ENCODE measurements at regions not wholly inside any gene's neighbourhood (a gene's known extent, or its start where the extent isn't known, plus 50 kb on each side); places are given as distances from the start of the nearest gene placed in this dataset.

DNA sequence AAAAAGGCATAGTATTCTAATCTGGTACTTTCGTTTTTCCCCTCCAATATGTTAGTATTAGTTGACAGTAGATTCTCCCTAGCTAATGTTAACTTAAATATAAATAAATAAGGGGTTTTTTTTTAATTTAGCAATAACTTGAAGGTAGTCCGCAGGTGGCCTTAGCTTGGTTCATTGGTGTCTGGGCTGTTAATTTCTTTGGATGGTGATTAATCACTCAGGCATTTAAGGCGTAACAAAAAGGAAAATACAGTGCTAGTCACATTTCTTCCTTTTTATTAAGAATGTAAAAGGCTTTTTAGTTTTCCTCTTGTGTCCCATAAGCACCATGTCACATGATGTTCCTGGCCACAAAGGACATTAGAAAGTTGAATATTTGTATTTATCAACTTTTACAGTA is 161.0 kb upstream of the POT1 start:
- Histone ChIP-seq H3K36me3 (ENCODE audit: control insufficient read depth in 1 of 2, insufficient read depth in 2 of 2, low read length in 1 of 2) (no peaks in the 10 kb centered on the region), H3K27ac (ENCODE audit: low read depth in 1 of 2, low read length in 2 of 2) (no peak overlapping the region), H3K4me3 (ENCODE audit: low read length in 2 of 2) (no peak overlapping the region), H3K27me3 (ENCODE audit: control insufficient read depth in 1 of 2, insufficient read depth in 2 of 2, low read length in 1 of 2) (no peaks in the 10 kb centered on the region), H3K9me3 (ENCODE audit: control insufficient read depth, low read length) (peaks cover 2% of the 10 kb centered on the region), H3K4me1 (ENCODE audit: control insufficient read depth in 1 of 2, insufficient read depth in 2 of 2, low read length in 2 of 2) (no peaks in the 10 kb centered on the region)
- DNase-seq (no peak), ATAC-seq (ENCODE audit: low FRiP score) (no peak)
- 51 to 63% methylated on average over 3 of the region's 3 CpGs for WGBS, 2 donors
- intact Hi-C loops (cut with DNase I): no loop called here

DNA sequence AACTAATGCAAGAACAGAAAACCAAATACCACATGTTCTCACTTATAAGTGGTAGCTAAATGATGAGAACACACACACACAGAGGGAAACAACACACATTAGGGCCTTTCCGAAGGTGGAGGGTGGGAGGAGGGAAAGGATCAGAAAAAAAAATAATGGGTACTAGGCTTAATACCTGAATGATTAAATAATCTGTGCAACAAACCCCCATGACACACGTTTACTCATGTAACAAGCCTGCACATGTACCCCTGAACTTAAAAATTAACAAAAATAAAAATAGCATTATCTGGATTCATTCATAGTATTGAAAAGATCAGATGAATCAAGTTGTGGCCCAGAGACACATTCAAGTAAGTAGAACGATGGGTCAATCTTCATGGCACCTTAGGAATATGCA is 159.5 kb upstream of the POT1 start:
- H3K27me3 ChIP-seq (ENCODE audit: control insufficient read depth in 1 of 2, insufficient read depth in 2 of 2, low read length in 1 of 2): no peaks in the 10 kb centered on the region
- no peak overlapping the region for H3K27ac ChIP-seq (ENCODE audit: low read depth in 1 of 2, low read length in 2 of 2)
- no peak for ATAC-seq (ENCODE audit: low FRiP score)
- no peak for DNase-seq
- no peak overlapping the region for H3K4me3 ChIP-seq (ENCODE audit: low read length in 2 of 2)
- H3K9me3 ChIP-seq (ENCODE audit: control insufficient read depth, low read length): no peaks in the 10 kb centered on the region
- no peaks in the 10 kb centered on the region for H3K36me3 ChIP-seq (ENCODE audit: control insufficient read depth in 1 of 2, insufficient read depth in 2 of 2, low read length in 1 of 2)
- WGBS, 2 donors: 77 to 83% methylated on average over 3 of the region's 3 CpGs
- intact Hi-C loops (cut with DNase I): no loop called here
- no peaks in the 10 kb centered on the region for H3K4me1 ChIP-seq (ENCODE audit: control insufficient read depth in 1 of 2, insufficient read depth in 2 of 2, low read length in 2 of 2)

DNA sequence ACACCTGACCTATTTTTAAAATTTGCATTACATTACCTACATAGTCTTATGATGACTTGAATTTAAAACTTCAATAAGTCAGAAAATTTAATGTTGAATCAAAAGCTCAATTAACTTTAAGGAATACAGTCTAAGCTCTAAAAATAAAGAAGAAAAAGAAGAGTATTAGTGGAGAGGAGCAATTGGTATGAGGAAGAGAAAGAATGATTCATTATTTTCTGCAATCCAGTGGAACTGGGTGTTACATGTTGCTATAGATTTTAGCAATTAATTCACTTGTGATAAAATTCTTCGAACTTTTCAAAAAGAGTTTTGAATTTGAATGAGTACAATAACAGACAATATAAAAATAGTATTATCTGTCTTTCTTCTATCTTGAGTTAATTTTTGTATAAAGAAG is 158.9 kb upstream of the POT1 start:
- no peak for ATAC-seq (ENCODE audit: low FRiP score)
- intact Hi-C loops (cut with DNase I): no loop called here
- WGBS, 2 donors: 90 to 92% methylated on average over 1 of the region's 1 CpG
- Histone ChIP-seq H3K27ac (ENCODE audit: low read depth in 1 of 2, low read length in 2 of 2) (no peak overlapping the region), H3K36me3 (ENCODE audit: control insufficient read depth in 1 of 2, insufficient read depth in 2 of 2, low read length in 1 of 2) (no peaks in the 10 kb centered on the region), H3K27me3 (ENCODE audit: control insufficient read depth in 1 of 2, insufficient read depth in 2 of 2, low read length in 1 of 2) (no peaks in the 10 kb centered on the region), H3K9me3 (ENCODE audit: control insufficient read depth, low read length) (no peaks in the 10 kb centered on the region), H3K4me3 (ENCODE audit: low read length in 2 of 2) (no peak overlapping the region), H3K4me1 (ENCODE audit: control insufficient read depth in 1 of 2, insufficient read depth in 2 of 2, low read length in 2 of 2) (no peaks in the 10 kb centered on the region)
- DNase-seq: no peak

DNA sequence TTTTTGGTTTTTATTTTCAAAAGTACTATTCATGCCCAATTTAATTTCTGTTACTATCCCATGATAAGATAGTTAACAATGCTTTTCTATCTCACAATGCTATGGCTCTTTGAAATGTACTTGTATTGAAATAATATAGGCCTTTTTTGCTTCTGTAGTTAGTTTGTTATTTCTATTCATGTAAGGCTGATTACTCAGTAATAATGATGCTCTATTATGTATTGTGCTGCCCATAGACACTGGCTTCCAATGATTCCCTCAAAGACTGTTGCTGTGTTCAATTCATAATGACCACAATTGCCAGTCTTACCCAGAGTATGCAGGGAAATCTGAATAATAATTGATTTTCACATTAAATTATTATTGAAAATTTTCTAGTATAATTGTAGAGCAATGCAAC is 155.5 kb upstream of the POT1 start:
- Histone ChIP-seq H3K9me3 (ENCODE audit: control insufficient read depth, low read length) (no peaks in the 10 kb centered on the region), H3K4me3 (ENCODE audit: low read length in 2 of 2) (no peak overlapping the region), H3K36me3 (ENCODE audit: control insufficient read depth in 1 of 2, insufficient read depth in 2 of 2, low read length in 1 of 2) (no peaks in the 10 kb centered on the region), H3K27me3 (ENCODE audit: control insufficient read depth in 1 of 2, insufficient read depth in 2 of 2, low read length in 1 of 2) (no peaks in the 10 kb centered on the region), H3K4me1 (ENCODE audit: control insufficient read depth in 1 of 2, insufficient read depth in 2 of 2, low read length in 2 of 2) (no peaks in the 10 kb centered on the region), H3K27ac (ENCODE audit: low read depth in 1 of 2, low read length in 2 of 2) (no peak overlapping the region)
- intact Hi-C loops (cut with DNase I): no loop called here
- ATAC-seq (ENCODE audit: low FRiP score) (no peak), DNase-seq (no peak)

DNA sequence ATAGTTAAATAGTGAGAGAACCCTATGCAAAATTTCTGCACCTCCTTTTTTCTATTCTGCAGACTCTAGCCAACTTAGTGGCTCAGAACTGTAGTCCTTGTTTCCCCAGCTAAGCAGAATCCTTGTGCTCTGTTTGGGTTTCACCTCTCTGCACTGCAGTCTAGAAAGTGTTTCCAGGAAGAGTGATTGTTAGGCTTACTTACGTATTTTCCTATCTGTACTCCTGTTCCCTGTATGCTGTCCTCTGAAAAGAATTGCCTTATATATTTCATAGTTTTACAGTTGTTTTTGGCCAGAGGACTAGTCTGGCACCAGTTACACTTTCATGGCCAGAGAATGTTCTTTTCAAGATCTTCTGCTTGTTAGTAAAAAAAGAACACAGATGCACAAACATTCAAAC is 154.6 kb upstream of the POT1 start:
- H3K27me3 ChIP-seq (ENCODE audit: control insufficient read depth in 1 of 2, insufficient read depth in 2 of 2, low read length in 1 of 2): no peaks in the 10 kb centered on the region
- H3K4me1 ChIP-seq (ENCODE audit: control insufficient read depth in 1 of 2, insufficient read depth in 2 of 2, low read length in 2 of 2): no peaks in the 10 kb centered on the region
- H3K27ac ChIP-seq (ENCODE audit: low read depth in 1 of 2, low read length in 2 of 2): no peak overlapping the region
- ATAC-seq (ENCODE audit: low FRiP score) (no peak), DNase-seq (no peak)
- H3K9me3 ChIP-seq (ENCODE audit: control insufficient read depth, low read length): no peaks in the 10 kb centered on the region
- intact Hi-C loops (cut with DNase I): no loop called here
- no peaks in the 10 kb centered on the region for H3K36me3 ChIP-seq (ENCODE audit: control insufficient read depth in 1 of 2, insufficient read depth in 2 of 2, low read length in 1 of 2)
- no peak overlapping the region for H3K4me3 ChIP-seq (ENCODE audit: low read length in 2 of 2)
- 15 to 16% methylated on average over 1 of the region's 1 CpG for WGBS, 2 donors

DNA sequence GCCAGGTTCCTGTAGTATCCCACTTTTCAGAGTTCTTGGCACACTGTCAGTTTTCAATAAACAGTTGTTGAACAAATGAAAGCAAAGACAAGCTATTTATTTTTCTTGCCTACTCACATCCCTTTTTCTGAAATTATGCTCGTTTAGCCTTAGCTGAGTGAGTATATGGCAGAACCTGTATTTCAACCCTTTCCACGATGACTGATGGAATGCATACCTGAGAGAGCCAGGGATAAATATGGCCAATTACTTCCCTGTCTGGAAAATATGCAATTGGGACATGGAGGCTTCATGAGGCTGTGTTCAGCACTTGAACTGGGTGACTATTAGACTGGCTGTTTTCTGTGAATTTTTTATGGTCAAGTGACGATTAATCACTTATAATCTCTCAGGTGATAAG is 144.5 kb upstream of the POT1 start:
- no peak for ATAC-seq (ENCODE audit: low FRiP score)
- Histone ChIP-seq H3K36me3 (ENCODE audit: control insufficient read depth in 1 of 2, insufficient read depth in 2 of 2, low read length in 1 of 2) (no peaks in the 10 kb centered on the region), H3K4me1 (ENCODE audit: control insufficient read depth in 1 of 2, insufficient read depth in 2 of 2, low read length in 2 of 2) (no peaks in the 10 kb centered on the region), H3K4me3 (ENCODE audit: low read length in 2 of 2) (no peak overlapping the region), H3K27ac (ENCODE audit: low read depth in 1 of 2, low read length in 2 of 2) (no peak overlapping the region), H3K9me3 (ENCODE audit: control insufficient read depth, low read length) (no peaks in the 10 kb centered on the region), H3K27me3 (ENCODE audit: control insufficient read depth in 1 of 2, insufficient read depth in 2 of 2, low read length in 1 of 2) (no peaks in the 10 kb centered on the region)
- intact Hi-C loops (cut with DNase I): no loop called here
- no peak for DNase-seq
- 53 to 65% methylated on average over 3 of the region's 3 CpGs for WGBS, 2 donors

DNA sequence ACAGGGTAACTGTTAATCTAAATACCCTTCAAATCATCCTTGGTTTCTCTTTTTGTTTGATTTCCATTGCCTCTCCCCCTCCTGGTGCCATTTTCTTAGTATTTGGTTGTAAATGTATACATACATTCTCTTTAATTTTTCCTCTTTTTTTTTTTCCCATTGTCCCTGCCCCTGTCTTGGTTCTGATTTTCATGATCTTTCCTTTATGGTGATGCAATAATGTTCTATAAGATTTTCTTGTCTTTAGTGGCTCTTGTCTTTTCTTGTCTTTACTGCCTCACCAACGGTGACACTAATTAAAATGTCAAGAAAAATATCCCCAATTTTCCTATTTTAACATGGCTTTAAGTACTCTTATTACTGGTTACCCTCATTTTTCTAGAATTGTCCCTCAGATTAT is 135.9 kb upstream of the POT1 start:
- H3K36me3 ChIP-seq (ENCODE audit: control insufficient read depth in 1 of 2, insufficient read depth in 2 of 2, low read length in 1 of 2): no peaks in the 10 kb centered on the region
- intact Hi-C loops (cut with DNase I): no loop called here
- no peaks in the 10 kb centered on the region for H3K4me1 ChIP-seq (ENCODE audit: control insufficient read depth in 1 of 2, insufficient read depth in 2 of 2, low read length in 2 of 2)
- no peak overlapping the region for H3K27ac ChIP-seq (ENCODE audit: low read depth in 1 of 2, low read length in 2 of 2)
- no peak overlapping the region for H3K4me3 ChIP-seq (ENCODE audit: low read length in 2 of 2)
- DNase-seq: no peak
- H3K9me3 ChIP-seq (ENCODE audit: control insufficient read depth, low read length): peaks cover 1% of the 10 kb centered on the region
- WGBS, 2 donors: 86 to 93% methylated on average over 1 of the region's 1 CpG
- H3K27me3 ChIP-seq (ENCODE audit: control insufficient read depth in 1 of 2, insufficient read depth in 2 of 2, low read length in 1 of 2): no peaks in the 10 kb centered on the region
- ATAC-seq (ENCODE audit: low FRiP score): no peak

DNA sequence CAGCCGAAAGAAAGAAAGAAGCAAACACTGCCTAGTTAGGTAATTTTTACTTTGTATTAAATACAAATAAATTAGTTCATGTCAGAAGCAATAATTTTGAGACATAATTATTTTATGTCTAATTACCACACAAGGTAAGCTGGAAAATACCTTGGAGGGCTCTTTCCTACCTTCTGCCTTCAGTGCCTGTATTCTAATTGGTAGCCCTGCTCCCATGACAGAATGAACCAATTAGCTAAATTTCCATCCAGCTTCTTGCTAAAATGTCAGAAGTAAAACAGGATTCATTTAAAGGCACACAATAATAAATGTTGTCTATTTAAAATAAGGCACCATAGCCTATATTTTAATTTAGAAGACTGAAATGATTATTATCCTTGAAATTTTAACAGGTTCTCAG is 135.4 kb upstream of the POT1 start:
- intact Hi-C loops (cut with DNase I): no loop called here
- H3K27me3 ChIP-seq (ENCODE audit: control insufficient read depth in 1 of 2, insufficient read depth in 2 of 2, low read length in 1 of 2): no peaks in the 10 kb centered on the region
- WGBS, 2 donors: 86 to 90% methylated on average over 1 of the region's 1 CpG
- ATAC-seq (ENCODE audit: low FRiP score) (no peak), DNase-seq (no peak)
- H3K9me3 ChIP-seq (ENCODE audit: control insufficient read depth, low read length): peaks cover 1% of the 10 kb centered on the region
- H3K27ac ChIP-seq (ENCODE audit: low read depth in 1 of 2, low read length in 2 of 2): no peak overlapping the region
- H3K36me3 ChIP-seq (ENCODE audit: control insufficient read depth in 1 of 2, insufficient read depth in 2 of 2, low read length in 1 of 2): no peaks in the 10 kb centered on the region
- H3K4me3 ChIP-seq (ENCODE audit: low read length in 2 of 2): no peak overlapping the region
- no peaks in the 10 kb centered on the region for H3K4me1 ChIP-seq (ENCODE audit: control insufficient read depth in 1 of 2, insufficient read depth in 2 of 2, low read length in 2 of 2)

DNA sequence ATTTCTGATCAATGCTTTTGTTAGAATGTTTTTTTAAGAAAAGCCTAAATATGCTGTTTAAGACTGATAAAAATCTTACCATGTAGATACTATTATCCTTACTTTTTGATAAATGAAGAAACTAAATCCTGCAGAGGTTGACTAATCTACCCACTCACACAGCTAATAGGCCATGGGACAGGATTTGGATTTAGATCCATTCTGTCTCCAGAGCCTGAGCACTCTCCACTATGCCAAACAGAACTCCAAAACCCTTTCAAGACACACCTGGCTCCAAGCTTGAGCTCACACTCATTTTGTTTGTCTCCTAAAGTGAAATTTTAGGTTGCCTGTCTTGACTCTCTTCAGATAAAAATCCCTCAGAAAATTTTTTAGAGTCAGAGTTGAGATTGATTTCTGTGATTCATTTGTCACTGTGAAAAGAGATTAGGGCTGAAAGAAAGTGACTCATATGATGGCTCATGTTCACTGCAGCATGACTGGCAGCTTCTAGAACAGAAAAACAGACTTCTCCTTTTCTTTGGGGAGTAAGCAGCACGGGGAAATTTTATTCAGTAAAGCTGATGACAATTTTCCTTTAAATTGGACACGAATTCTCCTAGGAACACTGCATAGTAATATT is 132.3 kb upstream of the POT1 start:
- H3K27me3 ChIP-seq (ENCODE audit: control insufficient read depth in 1 of 2, insufficient read depth in 2 of 2, low read length in 1 of 2): no peaks in the 10 kb centered on the region
- 6 to 12% methylated on average over 2 of the region's 2 CpGs for WGBS, 2 donors
- DNase-seq: no peak
- no peaks in the 10 kb centered on the region for H3K4me1 ChIP-seq (ENCODE audit: control insufficient read depth in 1 of 2, insufficient read depth in 2 of 2, low read length in 2 of 2)
- no peak overlapping the region for H3K27ac ChIP-seq (ENCODE audit: low read depth in 1 of 2, low read length in 2 of 2)
- no peak for ATAC-seq (ENCODE audit: low FRiP score)
- H3K4me3 ChIP-seq (ENCODE audit: low read length in 2 of 2): no peak overlapping the region
- no peaks in the 10 kb centered on the region for H3K9me3 ChIP-seq (ENCODE audit: control insufficient read depth, low read length)
- intact Hi-C loops (cut with DNase I): no loop called here
- no peaks in the 10 kb centered on the region for H3K36me3 ChIP-seq (ENCODE audit: control insufficient read depth in 1 of 2, insufficient read depth in 2 of 2, low read length in 1 of 2)

All from aorta (tissue), 5 donors.